K562 (cell line): ENCODE measurements at regions not wholly inside any gene's neighbourhood (a gene's known extent, or its start where the extent isn't known, plus 50 kb on each side); places are given as distances from the start of the nearest gene placed in this dataset.

Experiments
- CBX5 ChIP-seq: IDR thresholded peaks from 2 replicates; pipeline ENCODE4 v1.6.1; 2014; ENCODE audit warnings: low read depth, borderline replicate concordance
- EWSR1 ChIP-seq: fragments of 450-650 bp; IDR thresholded peaks from 2 replicates; pipeline ENCODE4 v1.6.1; 2018; ENCODE audit warnings: borderline replicate concordance, mild to moderate bottlenecking, low read depth, moderate library complexity; ENCODE audit not compliant: partially characterized antibody
- EZH2 ChIP-seq: IDR thresholded peaks from 2 replicates; pipeline ENCODE4 v1.6.1; 2012; ENCODE audit warnings: low read depth, mild to moderate bottlenecking, inconsistent platforms, low read length, borderline replicate concordance
- GABPA ChIP-seq: fragments of 200-800 bp; sonication (Bioruptor generic); conservative IDR thresholded peaks from 2 replicates; pipeline ENCODE4 v1.6.1; 2016; ENCODE audit warnings: low read depth, missing genetic modification characterization, missing compliant biosample characterization
- MAX ChIP-seq: sonication (generic); formaldehyde crosslinking; IDR thresholded peaks from 2 replicates; pipeline ENCODE4 v1.9.0; 2022; ENCODE audit warnings: mild to moderate bottlenecking, missing genetic modification reagents
- POLR2A ChIP-seq: fragments of 450-650 bp; conservative IDR thresholded peaks from 2 replicates; pipeline ENCODE4 v1.6.1; 2016
- RFX7 ChIP-seq: fragments of 250-450 bp; sonication (Bioruptor Pico); IDR thresholded peaks from 2 replicates; pipeline ENCODE4 v1.5.1; 2021; ENCODE audit warnings: mild to moderate bottlenecking
- SRSF9 ChIP-seq: fragments of 200-400 bp; formaldehyde crosslinking; IDR thresholded peaks from 2 replicates; pipeline ENCODE4 v1.6.1; 2017; ENCODE audit warnings: low read depth, low read length, borderline replicate concordance
- YY1 ChIP-seq, 3 experiments: IDR thresholded peaks; 2 replicates each; pipeline ENCODE4 v1.6.1; 2011; ENCODE audit warnings: low read length in 2 of 3, mild to moderate bottlenecking in 2 of 3, moderate library complexity in 2 of 3, borderline replicate concordance in 1 of 3, control low read depth in 1 of 3, low read depth in 1 of 3; ENCODE audit not compliant: insufficient read depth in 3 of 3, insufficient replicate concordance in 2 of 3, control insufficient read depth in 1 of 3, insufficient read length in 1 of 3; ENCODE audit errors: extremely low read depth in 1 of 3
- ZNF124 ChIP-seq: sonication (generic); formaldehyde crosslinking; IDR thresholded peaks from 2 replicates; pipeline ENCODE4 v1.8.1; 2022; ENCODE audit warnings: missing genetic modification reagents
- ZNF175 ChIP-seq: fragments of 200-800 bp; sonication (Bioruptor generic); IDR thresholded peaks from 2 replicates; pipeline ENCODE4 v1.6.1; 2016; ENCODE audit warnings: low read depth, mild to moderate bottlenecking, missing genetic modification characterization, missing compliant biosample characterization
- ZZZ3 ChIP-seq: fragments of 450-650 bp; IDR thresholded peaks from 2 replicates; pipeline ENCODE4 v1.6.1; 2016; ENCODE audit warnings: antibody characterized with exemption, mild to moderate bottlenecking, moderate library complexity

GRCh38 chr21:15966651-15967050 lies 236.9 kb downstream of the USP25 start:
- TF ChIP-seq GABPA (tag), result no peak
- no peak for TF ChIP-seq RFX7 (CRISPR knock-in tag)
- TF ChIP-seq EZH2, result no peak
- TF ChIP-seq ZZZ3, result no peak
- TF ChIP-seq YY1 (IDR thresholded peaks at IDR 0.05; ENCODE audit: borderline replicate concordance in 1 of 3, control insufficient read depth in 1 of 3, extremely low read depth in 1 of 3, insufficient read depth in 3 of 3, insufficient read length in 1 of 3, insufficient replicate concordance in 2 of 3, low read depth in 1 of 3, low read length in 2 of 3), result no peak
- TF ChIP-seq SRSF9, result no peak
- no peak for TF ChIP-seq POLR2A
- TF ChIP-seq ZNF175 (CRISPR knock-in tag), result no peak
- no peak for TF ChIP-seq EWSR1
- no peak for TF ChIP-seq ZNF124 (CRISPR knock-in tag)
- no peak for TF ChIP-seq MAX (CRISPR knock-in tag)
- no peak for TF ChIP-seq CBX5
